KMS-11 (cell line): ENCODE measurements at regions not wholly inside any gene's neighbourhood (a gene's known extent, or its start where the extent isn't known, plus 50 kb on each side); places are given as distances from the start of the nearest gene placed in this dataset.

ENCODE experiments used
- H2AFZ ChIP-seq: fragments of 200-600 bp; sonication (generic); 2 replicates; pipeline ENCODE4 v1.6.1; 2016; ENCODE audit warnings: antibody characterized with exemption, mixed run types, low read depth
- H3K27ac ChIP-seq: fragments of 200-600 bp; sonication (generic); 2 replicates; pipeline ENCODE4 v1.6.1; 2016; ENCODE audit warnings: mild to moderate bottlenecking, mixed run types
- H3K27me3 ChIP-seq: fragments of 200-600 bp; sonication (generic); 2 replicates; pipeline ENCODE4 v1.6.1; 2017; ENCODE audit warnings: mild to moderate bottlenecking, low read depth, mixed run types, moderate library complexity; ENCODE audit not compliant: insufficient read depth
- H3K36me3 ChIP-seq: fragments of 200-600 bp; sonication (generic); 2 replicates; pipeline ENCODE4 v1.6.1; 2017; ENCODE audit warnings: mild to moderate bottlenecking, mixed run types; ENCODE audit not compliant: insufficient read depth
- H3K4me1 ChIP-seq: fragments of 200-600 bp; sonication (generic); 2 replicates; pipeline ENCODE4 v1.6.1; 2016; ENCODE audit warnings: mild to moderate bottlenecking, low read depth, mixed run types; ENCODE audit not compliant: poor library complexity, severe bottlenecking
- H3K4me2 ChIP-seq: fragments of 200-600 bp; sonication (generic); 2 replicates; pipeline ENCODE4 v1.7.0; 2016; ENCODE audit warnings: mild to moderate bottlenecking, mixed run types
- H3K4me3 ChIP-seq: fragments of 200-600 bp; sonication (generic); IDR thresholded peaks from 2 replicates; pipeline ENCODE4 v1.6.1; 2017; ENCODE audit warnings: low read depth, low read length, mixed read lengths; ENCODE audit not compliant: insufficient read depth
- H3K79me2 ChIP-seq: fragments of 200-600 bp; sonication (generic); 2 replicates; pipeline ENCODE4 v1.6.1; 2016; ENCODE audit warnings: low read depth, mixed run types; ENCODE audit not compliant: insufficient read depth
- H3K9ac ChIP-seq: fragments of 200-600 bp; sonication (generic); 2 replicates; pipeline ENCODE4 v1.6.1; 2016; ENCODE audit warnings: mild to moderate bottlenecking, mixed run types
- H4K20me1 ChIP-seq: fragments of 200-600 bp; sonication (generic); 2 replicates; pipeline ENCODE4 v1.6.1; 2016; ENCODE audit warnings: mild to moderate bottlenecking, mixed run types; ENCODE audit not compliant: insufficient read depth
- CTCF ChIP-seq: fragments of 200-600 bp; sonication (generic); conservative IDR thresholded peaks from 2 replicates; pipeline ENCODE4 v1.6.1; 2017; ENCODE audit warnings: low read depth, mild to moderate bottlenecking, antibody characterized with exemption, low read length, moderate library complexity, mixed read lengths

GRCh38 chr16:86791287-86792035 lies 213.1 kb downstream of the FOXL1 start:
- no peak overlapping the region for H3K27ac ChIP-seq
- no peaks in the 10 kb centered on the region for H4K20me1 ChIP-seq
- H3K79me2 ChIP-seq: no peaks in the 10 kb centered on the region
- no peak for TF ChIP-seq CTCF
- H3K36me3 ChIP-seq: no peaks in the 10 kb centered on the region
- no peak overlapping the region for H3K4me2 ChIP-seq
- peaks cover 6% of the 10 kb centered on the region; the same call in 1 of the 2 replicates for H3K27me3 ChIP-seq
- no peak overlapping the region for H2AFZ ChIP-seq
- no peak overlapping the region for H3K9ac ChIP-seq
- no peak overlapping the region for H3K4me3 ChIP-seq
- H3K4me1 ChIP-seq: no peaks in the 10 kb centered on the region

GRCh38 chr16:86794216-86794864 lies 216.0 kb downstream of the FOXL1 start:
- H3K4me2 ChIP-seq: no peak overlapping the region
- H4K20me1 ChIP-seq: no peaks in the 10 kb centered on the region
- H3K27ac ChIP-seq: no peak overlapping the region
- TF ChIP-seq CTCF: no peak
- H3K4me1 ChIP-seq: no peaks in the 10 kb centered on the region
- no peaks in the 10 kb centered on the region for H3K36me3 ChIP-seq
- H3K79me2 ChIP-seq: no peaks in the 10 kb centered on the region
- no peak overlapping the region for H3K9ac ChIP-seq
- no peak overlapping the region for H3K4me3 ChIP-seq
- peaks cover 6% of the 10 kb centered on the region; the same call in 1 of the 2 replicates for H3K27me3 ChIP-seq
- H2AFZ ChIP-seq: no peak overlapping the region

GRCh38 chr16:86797700-86798099 lies 219.4 kb downstream of the FOXL1 start:
- no peak overlapping the region for H3K4me3 ChIP-seq
- no peaks in the 10 kb centered on the region for H3K79me2 ChIP-seq
- no peak overlapping the region for H3K27ac ChIP-seq
- no peak overlapping the region for H2AFZ ChIP-seq
- H4K20me1 ChIP-seq: no peaks in the 10 kb centered on the region
- H3K4me1 ChIP-seq: no peaks in the 10 kb centered on the region
- no peak overlapping the region for H3K9ac ChIP-seq
- H3K36me3 ChIP-seq: no peaks in the 10 kb centered on the region
- H3K4me2 ChIP-seq: no peak overlapping the region
- no peak for TF ChIP-seq CTCF
- H3K27me3 ChIP-seq: peaks cover 2% of the 10 kb centered on the region; the same call in 1 of the 2 replicates

- H3K4me2 ChIP-seq: no peak overlapping the region
- H3K27me3 ChIP-seq: peaks cover 2% of the 10 kb centered on the region; the same call in 1 of the 2 replicates
- no peak overlapping the region for H3K4me3 ChIP-seq
Observed at GRCh38 chr16:86798247-86799041, 220.1 kb downstream of the FOXL1 start.

More at GRCh38 chr16:86798247-86799041, 220.1 kb downstream of the FOXL1 start:
- no peak for TF ChIP-seq CTCF
- Histone ChIP-seq H3K79me2 (no peaks in the 10 kb centered on the region), H3K36me3 (no peaks in the 10 kb centered on the region), H3K9ac (no peak overlapping the region), H2AFZ (no peak overlapping the region), H4K20me1 (no peaks in the 10 kb centered on the region), H3K27ac (no peak overlapping the region), H3K4me1 (no peaks in the 10 kb centered on the region)
